Stomach (tissue), 8 donors: ENCODE measurements at regions not wholly inside any gene's neighbourhood (a gene's known extent, or its start where the extent isn't known, plus 50 kb on each side); places are given as distances from the start of the nearest gene placed in this dataset.
"Not testable (repeated sequence)": the region's sequence is repeated elsewhere in the genome, so short reads cannot be mapped to it uniquely, and the experiment has no call there.

Source experiments
- DNase-seq, 2 donors: peaks; one replicate each; pipeline versions ENCODE4 v3.0.0 to v3.0.0-alpha.2; 2013 to 2019
- H3K27ac ChIP-seq, 5 donors: fragments of 200-600 bp in 4 of 5; sonication (generic) in 4 of 5; one replicate each; pipeline ENCODE4 v1.5.1; 2013 to 2019; ENCODE audit warnings: mild to moderate bottlenecking in 1 of 5, moderate library complexity in 1 of 5
- H3K27me3 ChIP-seq, 3 donors: fragments of 200-600 bp; sonication (generic); one replicate each; pipeline ENCODE4 v1.5.1; 2017 to 2019; ENCODE audit warnings: mixed run types in 1 of 3
- H3K36me3 ChIP-seq, 4 donors: fragments of 200-600 bp; sonication (generic); 1 replicate in 3 of 4; 2 replicates in 1 of 4; pipeline ENCODE4 v1.5.1; 2016 to 2019
- H3K4me1 ChIP-seq, 4 donors: fragments of 200-600 bp; sonication (generic); one replicate each; pipeline ENCODE4 v1.5.1; 2016 to 2019
- H3K4me3 ChIP-seq, 4 donors: fragments of 200-600 bp; sonication (generic) in 3 of 4; one replicate each; pipeline ENCODE4 v1.5.1; 2016 to 2019; ENCODE audit warnings: mild to moderate bottlenecking in 1 of 4
- H3K9me3 ChIP-seq, 4 donors: fragments of 200-600 bp; sonication (generic); one replicate each; pipeline ENCODE4 v1.5.1; 2016 to 2019
- EP300 ChIP-seq: sonication (generic); formaldehyde crosslinking; IDR thresholded peaks from one replicate; pipeline ENCODE4 v1.6.1; 2017; ENCODE audit warnings: antibody characterized with exemption
- POLR2A ChIP-seq, 4 donors: fragments of 450-650 bp; IDR thresholded peaks; one replicate each; pipeline ENCODE4 v1.6.1; 2016; ENCODE audit warnings: antibody characterized with exemption in 4 of 4, control low read depth in 2 of 4, mild to moderate bottlenecking in 1 of 4, moderate library complexity in 1 of 4
- POLR2AphosphoS5 ChIP-seq, 3 donors: sonication (generic); formaldehyde crosslinking; IDR thresholded peaks; one replicate each; pipeline ENCODE4 v1.6.1; 2016; ENCODE audit warnings: antibody characterized with exemption in 3 of 3
- WGBS, 5 donors: extraction: QIAGEN DNeasy Blood & Tissue Kit in 3 of 5; methylation state at CpG; one replicate each; pipeline versions ENCODE4 v1.1.5 to v1.1.7; 2013 to 2018; 5-methylcytosine and 5-hydroxymethylcytosine counted together
- intact Hi-C: fragments of 100-400 bp; cut with DNase I; formaldehyde crosslinking; loops from one replicate; pipeline ENCODE4 v1.15.1; 2023; ENCODE audit warnings: low total_unique reads
- TF ChIP-seq, protein P1 (sequence below), 7 experiments: fragments of 450-650 bp in 4 of 7; fragments of 200-600 bp in 3 of 7; sonication (generic) in 3 of 7; IDR thresholded peaks; one replicate each; pipeline ENCODE4 v1.5.1; 2016 to 2019; ENCODE audit warnings: antibody characterized with exemption in 7 of 7, control low read depth in 2 of 7, mild to moderate bottlenecking in 1 of 7
- donor health status: healthy with polysubstance abuse.
- donor health status: Bipolar disorder and iron deficiency.
- donor health status: healthy.

DNA sequence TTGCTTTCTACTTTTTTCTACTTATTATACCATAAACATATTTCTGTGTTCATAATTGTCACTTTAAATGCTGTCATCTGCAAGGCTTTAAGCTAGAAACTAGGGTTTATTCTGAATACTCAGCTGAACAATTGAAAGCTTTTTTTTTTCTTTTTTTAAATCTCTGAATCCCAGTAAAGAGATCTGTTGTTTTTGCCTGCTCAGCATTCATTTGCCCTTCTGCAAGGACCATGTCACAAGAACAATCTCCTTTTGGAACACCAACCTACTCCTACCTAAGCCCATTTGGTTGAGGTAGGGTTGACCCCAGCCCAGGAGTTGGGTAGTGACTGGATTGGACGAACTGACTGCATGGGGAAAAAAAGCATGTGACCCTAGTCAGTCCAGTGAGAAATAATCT is 92.6 kb downstream of the MZT1 start:
- no peak for TF ChIP-seq EP300
- no peak for TF ChIP-seq POLR2A (IDR thresholded peaks at IDR 0.05)
- no peak for TF ChIP-seq POLR2AphosphoS5 (IDR thresholded peaks at IDR 0.05)
- TF ChIP-seq, protein P1, sequence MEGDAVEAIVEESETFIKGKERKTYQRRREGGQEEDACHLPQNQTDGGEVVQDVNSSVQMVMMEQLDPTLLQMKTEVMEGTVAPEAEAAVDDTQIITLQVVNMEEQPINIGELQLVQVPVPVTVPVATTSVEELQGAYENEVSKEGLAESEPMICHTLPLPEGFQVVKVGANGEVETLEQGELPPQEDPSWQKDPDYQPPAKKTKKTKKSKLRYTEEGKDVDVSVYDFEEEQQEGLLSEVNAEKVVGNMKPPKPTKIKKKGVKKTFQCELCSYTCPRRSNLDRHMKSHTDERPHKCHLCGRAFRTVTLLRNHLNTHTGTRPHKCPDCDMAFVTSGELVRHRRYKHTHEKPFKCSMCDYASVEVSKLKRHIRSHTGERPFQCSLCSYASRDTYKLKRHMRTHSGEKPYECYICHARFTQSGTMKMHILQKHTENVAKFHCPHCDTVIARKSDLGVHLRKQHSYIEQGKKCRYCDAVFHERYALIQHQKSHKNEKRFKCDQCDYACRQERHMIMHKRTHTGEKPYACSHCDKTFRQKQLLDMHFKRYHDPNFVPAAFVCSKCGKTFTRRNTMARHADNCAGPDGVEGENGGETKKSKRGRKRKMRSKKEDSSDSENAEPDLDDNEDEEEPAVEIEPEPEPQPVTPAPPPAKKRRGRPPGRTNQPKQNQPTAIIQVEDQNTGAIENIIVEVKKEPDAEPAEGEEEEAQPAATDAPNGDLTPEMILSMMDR (IDR thresholded peaks at IDR 0.05): no peak
- intact Hi-C loops: no loop called here

GRCh38 chr13:72622546-72622945 is 104.9 kb downstream of the MZT1 start:
- TF ChIP-seq POLR2AphosphoS5 (IDR thresholded peaks at IDR 0.05) (no peak), POLR2A (IDR thresholded peaks at IDR 0.05) (no peak), EP300 (no peak)
- TF ChIP-seq, protein P1 (IDR thresholded peaks at IDR 0.05): no peak
- H3K36me3 ChIP-seq: no peaks in the 10 kb centered on the region
- intact Hi-C loops: no loop called here
- H3K4me1 ChIP-seq: no peaks in the 10 kb centered on the region
- 66 to 88% (median 77%) methylated on average over 2 of the region's 2 CpGs for WGBS, 5 donors
- DNase-seq: no peak
- no peak overlapping the region for H3K4me3 ChIP-seq
- no peak overlapping the region for H3K27ac ChIP-seq
- peaks cover 0 to 8% (median 4%) of the 10 kb centered on the region in 3 donors for H3K27me3 ChIP-seq
- no peaks in the 10 kb centered on the region for H3K9me3 ChIP-seq

More for the DNA sequence above, 92.6 kb downstream of the MZT1 start:
- 63 to 81% (median 76%) methylated on average over 1 of the region's 1 CpG for WGBS, 5 donors
- DNase-seq: no peak
- H3K9me3 ChIP-seq: peaks cover 0 to 2% (median 0%) of the 10 kb centered on the region in 4 donors
- no peak overlapping the region for H3K27ac ChIP-seq
- H3K27me3 ChIP-seq: no peaks in the 10 kb centered on the region
- no peaks in the 10 kb centered on the region for H3K4me1 ChIP-seq
- H3K36me3 ChIP-seq: no peaks in the 10 kb centered on the region
- H3K4me3 ChIP-seq: no peak overlapping the region

DNA sequence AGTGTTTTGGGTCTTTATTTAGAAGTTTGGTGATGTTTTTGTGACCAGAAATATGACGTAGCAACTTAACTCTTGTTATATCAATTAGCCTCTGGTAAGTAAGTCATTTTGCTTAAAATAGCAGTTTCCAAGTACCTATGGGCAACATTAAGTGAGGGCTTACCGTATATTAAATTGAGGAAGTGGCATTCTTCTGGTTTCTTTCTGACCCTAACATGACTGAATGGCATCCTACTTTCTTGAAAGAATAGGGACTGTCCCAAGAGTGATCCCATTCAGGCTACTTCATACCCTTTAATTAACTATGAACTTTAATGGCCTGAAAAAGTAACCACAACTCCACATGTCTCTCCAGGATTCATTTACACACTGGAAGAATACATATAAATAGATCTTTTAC is 106.6 kb downstream of the MZT1 start:
- TF ChIP-seq POLR2A (IDR thresholded peaks at IDR 0.05): no peak
- TF ChIP-seq EP300: no peak
- Histone ChIP-seq H3K27me3 (peaks cover 0 to 4% (median 0%) of the 10 kb centered on the region in 3 donors), H3K27ac (no peak overlapping the region), H3K4me1 (no peaks in the 10 kb centered on the region), H3K4me3 (no peak overlapping the region), H3K9me3 (no peaks in the 10 kb centered on the region), H3K36me3 (no peaks in the 10 kb centered on the region)
- WGBS, 5 donors: 61 to 83% (median 71%) methylated on average over 2 of the region's 2 CpGs
- intact Hi-C loops: no loop called here
- DNase-seq: no peak

GRCh38 chr13:72617951-72618350 is 109.5 kb downstream of the MZT1 start:
- no peak overlapping the region for H3K4me3 ChIP-seq
- no peaks in the 10 kb centered on the region for H3K36me3 ChIP-seq
- H3K4me1 ChIP-seq: no peaks in the 10 kb centered on the region
- H3K9me3 ChIP-seq: no peaks in the 10 kb centered on the region
- TF ChIP-seq POLR2A (IDR thresholded peaks at IDR 0.05) (no peak), POLR2AphosphoS5 (IDR thresholded peaks at IDR 0.05) (no peak), EP300 (no peak)
- TF ChIP-seq, protein P1 (IDR thresholded peaks at IDR 0.05): no peak
- intact Hi-C loops: no loop called here
- 26 to 57% (median 33%) methylated on average over 1 of the region's 1 CpG for WGBS, 5 donors
- H3K27ac ChIP-seq: no peak overlapping the region
- DNase-seq: no peak
- H3K27me3 ChIP-seq: no peaks in the 10 kb centered on the region

- no peaks in the 10 kb centered on the region for H3K9me3 ChIP-seq
- no peak overlapping the region for H3K27ac ChIP-seq
- intact Hi-C loops: no loop called here
- no peaks in the 10 kb centered on the region for H3K36me3 ChIP-seq
- H3K4me1 ChIP-seq: no peaks in the 10 kb centered on the region
- H3K27me3 ChIP-seq: no peaks in the 10 kb centered on the region
- no peak for TF ChIP-seq POLR2A (IDR thresholded peaks at IDR 0.05)
- TF ChIP-seq, protein P1 (IDR thresholded peaks at IDR 0.05): no peak
- TF ChIP-seq POLR2AphosphoS5 (IDR thresholded peaks at IDR 0.05): no peak
- no peak for TF ChIP-seq EP300
- no peak overlapping the region for H3K4me3 ChIP-seq
- DNase-seq: no peak
- 54 to 61% (median 59%) methylated on average over 2 of the region's 2 CpGs for WGBS, 5 donors
These were observed 110.2 kb downstream of the MZT1 start for GRCh38 chr13:72617186-72617585.

- H3K36me3 ChIP-seq, H3K27me3 ChIP-seq, H3K4me3 ChIP-seq, H3K4me1 ChIP-seq, DNase-seq, intact Hi-C loops, H3K27ac ChIP-seq, H3K9me3 ChIP-seq: not testable (repeated sequence)
- WGBS, 5 donors: 88 to 93% (median 91%) methylated on average over 25 to 29 of the region's 29 CpGs
These were observed 117.1 kb downstream of the MZT1 start for GRCh38 chr13:72610251-72610891.
